ENCODE measurements at regions not wholly inside any gene's neighbourhood (a gene's known extent, or its start where the extent isn't known, plus 50 kb on each side); places are given as distances from the start of the nearest gene placed in this dataset.
"Not testable (repeated sequence)": the region's sequence is repeated elsewhere in the genome, so short reads cannot be mapped to it uniquely, and the experiment has no call there.

GRCh38 chr18:44325903-44326635 lies 354.6 kb upstream of the SETBP1 start:
- no peak for DNase-seq (ENCODE audit: low spot score)

DNA sequence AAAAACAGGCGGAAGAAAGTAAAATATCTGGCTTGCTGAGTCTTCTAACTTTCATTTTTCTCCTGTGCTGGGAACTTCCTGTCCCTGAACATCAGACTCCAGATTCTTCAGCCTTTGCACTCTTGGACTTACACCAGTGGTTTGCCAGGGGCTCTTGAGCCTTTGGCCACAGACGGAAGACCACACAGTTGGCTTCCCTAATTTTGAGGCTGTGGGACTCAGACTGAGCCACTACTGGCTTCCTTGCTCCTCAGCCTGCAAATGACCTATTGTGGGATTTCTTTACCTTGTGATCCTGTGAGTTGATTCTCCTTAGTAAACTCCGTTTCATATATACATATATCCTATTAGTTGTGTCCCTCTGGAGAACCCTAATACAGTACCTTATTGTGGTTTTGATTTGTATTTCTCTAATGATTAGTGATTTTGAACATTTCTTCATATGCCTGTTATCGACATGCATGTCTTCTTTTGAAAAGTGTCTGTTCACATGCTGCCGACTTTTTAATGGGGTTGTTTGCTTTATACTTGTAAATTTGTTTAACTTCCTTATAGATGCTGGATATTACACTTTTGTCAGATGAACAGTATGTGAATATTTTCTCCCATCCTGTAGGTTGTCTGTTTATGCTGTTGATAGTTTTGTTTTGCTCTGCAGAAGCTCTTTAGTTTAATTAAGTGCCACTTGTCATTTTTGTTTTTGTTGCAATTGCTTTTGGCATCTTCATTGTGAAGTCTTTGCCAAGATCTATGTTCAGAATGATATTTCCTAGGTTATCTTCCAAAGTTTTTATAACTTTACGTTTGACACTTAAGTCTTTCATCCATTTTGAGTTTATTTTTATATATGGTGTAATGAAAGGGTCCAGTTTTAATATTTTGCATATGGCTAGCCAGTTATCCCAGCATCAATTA lies 348.8 kb upstream of the SETBP1 start:
- DNase-seq (ENCODE audit: low spot score), result no peak

DNA sequence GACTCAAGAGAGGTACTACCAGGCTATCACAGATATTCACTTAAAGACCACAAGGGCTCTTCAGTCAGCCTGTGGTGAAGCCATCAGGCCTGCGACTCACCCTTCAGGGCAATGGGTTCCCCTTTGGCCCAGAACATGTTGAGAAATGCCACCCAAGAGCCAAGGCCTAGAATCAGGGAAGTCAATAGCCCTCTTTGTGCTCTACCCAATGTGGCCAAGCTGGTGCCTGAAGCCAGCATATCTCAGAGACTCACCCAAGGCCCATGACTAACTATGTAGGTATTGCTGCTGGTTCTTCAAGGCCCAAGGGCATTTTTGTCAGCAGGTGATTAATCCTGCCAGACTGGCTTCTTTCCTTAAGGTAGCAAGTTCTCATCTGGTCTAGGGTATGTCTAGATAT lies 338.9 kb upstream of the SETBP1 start:
- no peak for DNase-seq (ENCODE audit: low spot score)

GRCh38 chr18:44342162-44342561 lies 338.5 kb upstream of the SETBP1 start:
- DNase-seq (ENCODE audit: low spot score), result no peak

DNA sequence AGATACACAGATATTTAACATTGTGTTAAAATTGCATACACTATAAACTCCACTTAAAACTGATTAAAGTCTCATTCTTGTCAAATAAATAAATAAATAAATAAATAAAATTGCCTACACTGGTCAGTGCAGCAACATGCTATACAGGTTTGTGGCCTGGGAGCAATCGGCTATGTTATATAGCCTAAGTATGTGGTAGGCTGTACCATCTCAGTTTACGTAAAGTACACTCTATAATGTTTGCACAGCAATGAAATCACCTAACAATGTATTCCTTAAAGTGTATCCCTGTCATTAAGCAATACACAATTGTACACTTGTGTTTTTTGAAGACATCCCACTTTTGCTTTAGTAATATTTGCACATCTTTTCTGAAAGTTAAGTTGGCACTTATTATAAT lies 337.7 kb upstream of the SETBP1 start:
- no peak for DNase-seq (ENCODE audit: low spot score)

DNA sequence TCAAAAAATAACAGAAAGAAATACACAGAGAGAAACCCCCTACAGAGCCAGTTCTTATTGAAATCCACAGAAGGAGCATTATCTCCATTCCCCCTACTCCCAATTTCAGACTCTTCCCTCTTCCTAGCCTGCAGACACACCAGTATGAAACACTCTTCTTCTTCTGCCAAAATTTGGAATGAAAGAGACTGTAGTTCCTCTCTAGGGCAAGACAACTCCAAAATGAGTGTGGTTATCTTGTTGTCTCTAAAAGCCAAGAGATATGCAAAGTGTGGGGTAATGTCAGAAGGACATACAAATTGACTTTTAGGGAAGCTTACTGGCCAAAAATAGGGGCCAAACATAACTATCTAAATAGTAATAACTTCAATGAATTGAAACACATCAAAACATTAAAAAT lies 337.1 kb upstream of the SETBP1 start:
- no peak for DNase-seq (ENCODE audit: low spot score)

DNA sequence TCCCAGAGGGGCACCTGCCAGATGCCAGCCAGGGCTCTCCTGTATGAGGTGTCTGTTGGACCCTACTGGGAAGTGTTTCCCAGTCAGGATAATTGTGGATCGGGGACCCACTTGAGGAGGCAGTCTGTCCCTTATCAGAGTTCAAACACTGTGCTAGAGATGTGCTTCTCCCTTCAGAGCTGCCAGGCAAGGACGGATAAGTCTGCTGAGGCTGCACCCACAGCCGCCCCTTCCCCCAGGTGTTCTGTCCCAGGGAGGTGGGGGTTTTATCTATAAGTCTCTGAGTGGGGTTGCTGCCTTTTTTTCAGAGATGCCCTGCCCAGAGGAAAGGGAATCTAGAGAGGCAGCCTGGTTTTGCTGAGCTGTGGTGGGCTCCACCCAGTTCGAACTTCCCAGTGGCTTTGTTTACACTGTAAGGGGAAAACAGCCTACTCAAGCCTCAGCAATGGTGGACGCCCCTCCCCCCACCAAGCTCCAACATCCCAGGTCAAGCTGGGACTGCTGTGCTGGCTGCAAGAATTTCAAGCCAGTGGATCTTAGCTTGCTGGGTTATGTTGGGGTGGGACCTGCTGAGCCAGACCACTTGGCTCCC lies 324.0 kb upstream of the SETBP1 start:
- no peak for DNase-seq (ENCODE audit: low spot score)

GRCh38 chr18:44358402-44358801 lies 322.3 kb upstream of the SETBP1 start:
- no peak for DNase-seq (ENCODE audit: low spot score)

- not testable (repeated sequence) for DNase-seq (ENCODE audit: low spot score)
These were observed 320.9 kb upstream of the SETBP1 start for GRCh38 chr18:44359741-44360140.

DNA sequence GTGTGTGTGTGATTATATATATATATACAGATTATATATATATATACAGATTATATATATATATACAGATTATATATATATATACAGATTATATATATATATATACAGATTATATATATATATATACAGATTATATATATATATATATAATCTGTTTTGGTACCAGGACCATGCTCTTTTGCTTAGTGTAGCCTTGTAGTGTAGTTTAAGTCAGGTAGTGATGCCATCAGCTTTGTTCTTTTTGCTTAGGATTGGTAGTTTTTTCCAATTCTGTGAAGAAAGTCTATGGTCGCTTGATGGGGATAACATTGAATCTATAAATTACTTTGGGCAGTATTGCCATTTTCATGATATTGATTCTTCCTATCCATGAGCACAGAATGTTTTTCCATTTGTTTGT lies 318.5 kb upstream of the SETBP1 start:
- DNase-seq (ENCODE audit: low spot score), result not testable (repeated sequence)

- no peak for DNase-seq (ENCODE audit: low spot score)
These were observed 309.8 kb upstream of the SETBP1 start for GRCh38 chr18:44370861-44371260.

- no peak for DNase-seq (ENCODE audit: low spot score)
These were observed 305.7 kb upstream of the SETBP1 start for GRCh38 chr18:44374966-44375365.

DNA sequence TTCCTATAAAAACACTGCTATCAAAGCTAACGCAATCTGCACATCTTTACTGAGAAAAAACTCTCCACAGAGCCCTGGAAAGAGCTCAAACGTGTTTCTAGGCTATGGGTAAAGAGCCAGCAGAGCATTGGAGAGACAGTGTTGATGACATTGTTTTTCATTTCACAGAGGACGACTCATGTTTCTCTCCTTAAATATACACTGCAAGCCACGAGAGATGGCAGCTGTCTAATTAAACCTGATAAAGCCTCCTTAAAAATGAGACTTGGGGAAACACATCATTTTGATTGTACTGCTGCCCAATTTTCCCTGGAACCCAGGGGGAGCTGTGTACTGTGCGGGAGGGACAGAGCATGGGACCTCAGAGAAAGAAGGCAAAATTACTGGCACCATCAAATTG lies 294.3 kb upstream of the SETBP1 start:
- no peak for DNase-seq (ENCODE audit: low spot score)

- no peak for DNase-seq (ENCODE audit: low spot score)
These were observed 292.4 kb upstream of the SETBP1 start for GRCh38 chr18:44388329-44388728.

GRCh38 chr18:44392933-44393332 lies 287.8 kb upstream of the SETBP1 start:
- no peak for DNase-seq (ENCODE audit: low spot score)

DNA sequence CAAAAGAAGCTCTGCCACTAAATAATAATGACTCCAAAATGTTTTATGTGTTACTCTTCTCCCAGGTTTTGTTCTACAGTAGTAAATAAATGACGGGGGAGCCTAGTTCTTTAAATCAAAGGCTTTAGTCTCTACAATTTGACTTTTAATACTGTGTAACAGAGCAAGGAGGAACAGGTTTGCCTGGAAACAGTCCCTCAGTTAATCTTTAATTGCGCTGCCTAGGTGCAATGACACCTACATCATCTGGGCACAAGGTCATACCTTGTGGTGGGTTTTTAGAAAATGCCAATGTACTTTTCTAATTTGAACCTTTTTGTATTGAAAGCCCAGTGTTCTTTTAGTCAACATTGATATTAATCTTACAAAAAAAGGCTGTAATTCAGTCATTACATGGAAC lies 287.3 kb upstream of the SETBP1 start:
- no peak for DNase-seq (ENCODE audit: low spot score)

GRCh38 chr18:44396550-44396949 lies 284.1 kb upstream of the SETBP1 start:
- DNase-seq (ENCODE audit: low spot score), result no peak

GRCh38 chr18:44409071-44409470 lies 271.6 kb upstream of the SETBP1 start:
- DNase-seq (ENCODE audit: low spot score), result no peak

GRCh38 chr18:44409515-44409914 lies 271.2 kb upstream of the SETBP1 start:
- DNase-seq (ENCODE audit: low spot score), result no peak

- DNase-seq (ENCODE audit: low spot score), result no peak
These were observed 269.9 kb upstream of the SETBP1 start for GRCh38 chr18:44410740-44411139.

- no peak for DNase-seq (ENCODE audit: low spot score)
These were observed 269.3 kb upstream of the SETBP1 start for GRCh38 chr18:44411262-44411905.

DNA sequence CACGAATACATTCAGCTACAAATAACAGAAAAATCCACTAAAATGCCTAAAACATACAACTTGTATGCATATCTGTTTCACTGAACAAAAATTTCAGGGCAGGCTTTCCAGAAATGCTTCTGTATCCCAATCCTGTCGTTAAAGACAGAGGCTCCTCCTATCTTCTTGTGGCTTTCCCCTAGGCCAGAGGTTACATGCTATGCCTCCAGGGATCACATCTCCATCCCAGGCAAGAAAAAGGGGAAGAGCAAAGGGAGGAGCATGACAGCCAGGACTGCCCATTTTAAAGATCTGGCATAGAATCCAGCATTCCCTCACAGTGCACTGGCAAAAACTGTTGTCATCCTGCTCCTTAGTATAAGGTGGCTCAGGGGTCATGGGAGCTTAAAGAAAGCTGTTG lies 268.7 kb upstream of the SETBP1 start:
- DNase-seq (ENCODE audit: low spot score), result no peak

Data from ureter (tissue), 1 donor.